T-helper 1 cell treated with Interleukin-12 subunit alpha and Interleukin-12 subunit beta and Interleukin-4 antibody, amounts not matched to agents 30 ng/mL and 1 ng/mL, for 36 hours (primary cell): ENCODE measurements at regions not wholly inside any gene's neighbourhood (a gene's known extent, or its start where the extent isn't known, plus 50 kb on each side); places are given as distances from the start of the nearest gene placed in this dataset.

ENCODE experiments used
- intact Hi-C: fragments of 100-400 bp; cut with micrococcal nuclease; formaldehyde crosslinking; loops from one replicate; pipeline ENCODE4 v1.15.1; 2024

DNA sequence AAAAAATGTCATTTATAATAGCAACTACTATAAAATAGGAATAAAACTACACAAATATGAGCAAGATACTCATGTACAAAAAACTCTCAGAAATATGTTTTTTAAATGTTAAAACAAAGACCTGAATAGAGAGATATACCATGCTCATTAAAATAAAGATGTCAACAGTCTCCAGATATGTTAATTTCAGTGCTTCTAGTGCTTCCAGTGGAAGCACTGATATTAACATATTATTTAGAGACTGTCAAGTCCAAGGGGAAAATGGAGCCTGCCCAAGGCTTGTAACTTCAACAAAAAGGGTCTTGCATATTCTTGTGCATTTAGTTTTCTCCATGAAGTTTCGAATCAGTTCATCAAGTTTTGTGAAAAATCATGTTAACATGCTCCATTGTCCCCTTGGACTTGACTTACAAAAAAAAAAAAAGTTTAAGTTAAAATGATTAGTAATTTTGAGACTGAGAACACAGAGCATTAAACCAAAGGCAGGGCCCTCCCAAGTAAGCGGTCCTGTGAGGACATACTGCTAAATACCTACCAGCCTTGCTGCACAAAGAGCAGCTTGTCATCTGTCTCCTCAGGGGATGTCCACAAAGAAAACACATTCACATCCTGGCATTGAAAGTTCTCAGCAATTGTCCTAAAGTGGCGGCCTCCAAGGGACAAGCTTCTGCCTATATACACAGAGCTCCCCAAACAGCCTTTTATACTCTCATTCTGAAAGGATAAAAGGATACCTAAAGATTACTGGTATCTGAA is 501.9 kb upstream of the CHAC2 start:
- intact Hi-C loops, result no loop called here

DNA sequence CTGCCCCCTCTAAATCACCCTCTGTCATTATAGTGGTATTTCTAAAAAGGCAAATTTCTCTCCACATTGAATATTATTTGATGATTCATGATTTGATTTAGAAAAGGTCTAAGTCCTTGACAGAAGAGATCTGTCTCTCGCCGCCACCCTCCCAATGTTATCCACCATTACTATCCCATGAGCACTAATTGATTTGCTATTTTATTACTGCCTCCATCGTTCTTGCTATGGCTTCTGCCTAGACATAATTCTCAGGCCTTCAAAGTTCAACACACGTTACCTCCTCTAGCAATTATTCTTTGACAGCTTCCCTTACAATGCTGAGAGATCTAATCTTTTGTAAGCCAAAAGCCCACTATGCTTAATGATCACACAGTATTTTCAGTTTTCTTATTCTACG is 507.0 kb upstream of the CHAC2 start:
- intact Hi-C loops, result no loop called here

DNA sequence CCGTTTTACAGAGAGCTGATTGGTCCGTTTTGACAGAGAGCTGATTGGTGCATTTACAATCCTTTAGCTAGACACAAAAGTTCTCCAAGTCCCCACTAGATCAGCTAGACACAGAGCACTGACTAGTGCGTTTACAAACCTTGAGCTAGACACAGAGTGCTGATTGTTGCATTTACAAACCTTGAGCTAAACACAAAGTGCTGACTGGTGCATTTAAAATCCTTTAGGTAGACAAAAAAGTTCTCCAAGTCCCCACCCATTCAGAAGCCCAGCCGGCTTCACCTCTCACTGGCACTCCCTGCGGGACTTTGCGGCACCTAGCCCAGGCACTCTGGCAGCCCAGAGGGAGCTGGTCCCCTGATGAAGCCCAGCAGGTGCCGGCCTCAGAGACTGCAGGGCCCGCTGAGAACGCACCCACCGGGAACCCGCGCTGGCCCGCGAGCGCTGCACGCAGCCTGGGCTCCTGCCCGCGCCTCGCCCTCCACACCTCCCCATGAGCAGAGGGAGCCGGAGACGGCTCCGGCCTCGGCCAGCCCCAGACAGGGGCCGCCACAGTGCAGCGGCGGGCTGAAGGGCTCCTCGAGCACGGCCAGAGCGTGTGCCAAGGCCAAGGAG is 508.1 kb upstream of the CHAC2 start:
- intact Hi-C loops, result no loop called here

GRCh38 chr2:53257287-53257686 is 510.3 kb upstream of the CHAC2 start:
- intact Hi-C loops, result no loop called here

DNA sequence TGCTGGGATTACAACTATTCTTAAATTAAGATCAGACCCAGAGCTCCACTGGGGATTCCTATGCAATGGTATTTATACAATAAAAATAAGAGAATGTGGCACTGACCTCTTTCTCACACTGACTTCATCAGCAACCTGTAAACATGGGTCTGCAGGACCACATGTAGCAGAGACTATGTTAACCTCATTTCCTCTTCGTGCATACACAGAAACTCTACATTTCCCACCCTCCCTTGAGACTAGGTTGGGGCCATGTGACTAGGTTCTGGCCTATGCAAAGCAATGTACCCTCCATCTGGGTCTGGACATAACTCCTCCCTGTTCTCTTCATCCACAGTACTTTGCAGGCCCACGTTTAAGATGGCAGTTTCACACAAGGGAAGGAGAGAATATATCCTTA is 514.4 kb upstream of the CHAC2 start:
- intact Hi-C loops, result no loop called here

GRCh38 chr2:53252115-53252514 is 515.5 kb upstream of the CHAC2 start:
- intact Hi-C loops, result no loop called here

DNA sequence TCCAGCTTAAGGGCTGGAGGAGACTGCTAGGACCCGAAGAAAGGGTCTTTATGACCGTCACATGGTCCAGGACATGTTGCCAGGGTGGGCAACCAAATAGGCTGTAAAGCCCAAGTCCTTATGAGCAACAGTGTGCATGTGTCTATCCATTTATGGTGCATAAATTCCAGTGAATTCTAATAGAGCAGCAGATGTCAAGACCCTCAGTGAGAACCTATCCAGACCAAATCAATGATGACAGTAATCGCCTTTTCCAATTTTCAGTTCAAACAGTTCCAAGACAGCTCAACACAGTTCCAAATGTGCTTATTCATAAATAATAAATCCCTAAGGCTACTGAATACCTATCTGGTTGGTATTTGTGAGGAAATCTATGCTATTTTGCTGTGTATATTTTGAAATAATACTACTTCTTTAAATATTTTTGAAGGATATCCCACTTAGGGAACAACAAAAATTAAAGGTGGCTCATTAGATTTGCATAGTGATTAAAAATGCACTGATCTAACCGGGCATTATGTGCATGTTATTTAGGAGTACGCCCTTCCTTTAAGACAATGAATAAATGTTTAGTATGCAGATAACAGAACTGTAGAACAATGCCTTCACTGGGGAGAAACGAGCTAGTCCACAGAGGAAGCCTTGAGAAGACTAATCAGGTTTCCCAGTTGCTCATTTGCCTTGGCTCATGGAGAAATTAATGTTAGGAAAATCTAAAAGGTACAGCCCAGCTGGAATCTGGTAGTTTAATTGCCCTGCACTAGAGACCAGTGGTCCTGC is 519.5 kb upstream of the CHAC2 start:
- intact Hi-C loops, result no loop called here

DNA sequence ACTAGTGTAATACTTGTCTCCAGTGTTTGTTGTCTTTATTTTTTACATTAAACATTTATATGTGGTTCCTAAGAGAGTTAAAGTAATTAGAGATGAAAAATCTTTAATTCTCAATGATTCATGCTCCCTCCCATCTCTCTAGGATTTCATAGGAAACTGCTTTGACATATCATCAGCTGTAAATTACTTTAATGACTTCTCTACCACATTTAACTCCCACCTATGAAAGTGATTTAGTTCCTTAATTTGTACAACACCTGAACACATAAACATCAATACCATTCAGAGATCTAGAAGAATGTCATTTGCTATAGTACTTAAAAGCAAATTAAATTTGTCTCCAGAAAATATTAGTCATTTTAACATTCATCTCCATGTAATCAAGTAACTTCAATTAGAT is 524.2 kb upstream of the CHAC2 start:
- intact Hi-C loops, result no loop called here

GRCh38 chr2:53242090-53242489 is 525.5 kb upstream of the CHAC2 start:
- intact Hi-C loops, result no loop called here

GRCh38 chr2:53235836-53236582 is 531.6 kb upstream of the CHAC2 start:
- intact Hi-C loops, result no loop called here

DNA sequence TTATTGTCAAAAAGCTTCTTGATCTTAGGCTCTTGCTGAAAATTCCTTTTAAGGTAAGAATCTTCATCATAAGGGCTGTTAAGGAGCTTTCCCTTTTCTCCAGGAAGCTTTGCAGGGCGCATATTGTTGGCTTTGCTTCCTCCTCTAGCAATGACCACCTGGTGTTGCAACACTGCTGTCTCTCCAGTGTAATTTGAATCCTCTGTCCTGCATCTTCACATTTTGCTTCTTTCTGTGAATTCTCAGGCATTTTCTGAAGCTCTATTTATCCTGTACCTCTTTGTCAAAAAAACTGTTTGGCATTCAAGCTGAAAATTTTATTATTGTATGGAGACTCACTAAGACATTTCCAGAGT is 533.1 kb upstream of the CHAC2 start:
- intact Hi-C loops, result no loop called here

GRCh38 chr2:53233759-53234547 is 533.7 kb upstream of the CHAC2 start:
- intact Hi-C loops, result no loop called here

DNA sequence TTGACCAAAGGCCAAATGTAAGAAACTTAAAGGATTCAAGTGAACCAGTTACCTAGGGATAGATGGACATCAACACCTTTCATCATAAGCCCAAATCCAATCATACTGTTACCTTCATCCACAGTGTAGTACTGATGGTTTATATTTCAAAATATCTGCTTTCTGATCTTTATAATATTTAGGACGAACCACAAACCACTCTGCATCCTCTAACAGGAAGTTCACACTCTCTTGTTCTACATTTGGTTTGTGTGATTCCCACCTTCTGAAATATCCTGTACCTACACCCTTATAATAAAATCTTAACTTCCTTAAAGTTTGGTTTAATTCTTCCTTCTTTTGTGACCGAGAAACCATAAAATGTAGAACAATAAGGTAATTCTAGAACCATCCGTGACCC is 535.7 kb upstream of the CHAC2 start:
- intact Hi-C loops, result no loop called here

- intact Hi-C loops, result no loop called here
Observed at GRCh38 chr2:53230691-53231090, 536.9 kb upstream of the CHAC2 start.

- intact Hi-C loops, result no loop called here
Observed at GRCh38 chr2:53227535-53227934, 540.1 kb upstream of the CHAC2 start.

DNA sequence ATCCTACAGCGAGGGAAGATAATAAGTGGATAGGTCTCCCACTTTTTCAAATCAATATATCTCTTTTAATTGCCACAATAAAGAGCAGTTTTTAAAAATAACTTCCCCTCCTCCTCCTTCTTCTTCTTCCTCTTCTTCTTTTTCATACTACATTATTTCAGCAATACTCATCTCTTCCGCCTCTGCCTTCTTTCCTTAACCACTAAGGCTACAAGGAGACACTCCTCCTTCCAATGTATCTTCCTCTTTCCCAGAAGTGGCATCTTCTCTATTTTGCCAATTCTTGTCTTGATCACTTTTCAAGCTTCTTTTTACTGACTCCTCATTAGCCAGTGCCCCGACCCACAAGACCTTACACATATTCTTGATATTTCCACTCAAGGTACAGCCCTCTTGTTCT is 546.6 kb upstream of the CHAC2 start:
- intact Hi-C loops, result no loop called here

GRCh38 chr2:53217250-53217649 is 550.4 kb upstream of the CHAC2 start:
- intact Hi-C loops, result no loop called here

- intact Hi-C loops, result no loop called here
Observed at GRCh38 chr2:53216805-53217204, 550.8 kb upstream of the CHAC2 start.

DNA sequence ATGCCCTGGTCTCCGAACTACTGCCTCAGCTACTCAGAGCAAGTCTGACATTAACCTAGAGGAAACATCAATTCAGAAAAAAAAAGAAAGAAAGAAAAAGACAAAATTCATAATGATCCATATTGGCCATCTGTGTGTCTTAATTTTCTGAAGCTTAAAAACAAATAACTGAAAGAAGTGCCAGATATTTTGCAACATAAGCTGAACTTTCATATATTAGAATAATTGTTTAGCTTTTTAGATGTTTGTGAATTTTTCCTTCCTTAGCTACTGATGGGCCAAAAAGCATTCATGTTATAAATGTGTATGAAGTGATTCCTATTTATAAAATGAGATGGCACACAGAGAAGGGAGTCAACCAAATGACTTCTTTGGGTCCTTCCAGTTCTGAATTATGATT is 555.0 kb upstream of the CHAC2 start:
- intact Hi-C loops, result no loop called here

- intact Hi-C loops, result no loop called here
Observed at GRCh38 chr2:53211201-53211774, 556.3 kb upstream of the CHAC2 start.

GRCh38 chr2:53210538-53210937 is 557.1 kb upstream of the CHAC2 start:
- intact Hi-C loops, result no loop called here
